Suppressor macrophage treated with lipopolysaccharide for 4 hours (primary cell): ENCODE measurements at regions not wholly inside any gene's neighbourhood (a gene's known extent, or its start where the extent isn't known, plus 50 kb on each side); places are given as distances from the start of the nearest gene placed in this dataset.
"Not testable (repeated sequence)": the region's sequence is repeated elsewhere in the genome, so short reads cannot be mapped to it uniquely, and the experiment has no call there.

ENCODE experiments used
- DNase-seq: peaks from one replicate; pipeline ENCODE4 v3.0.0-alpha.2; 2020

GRCh38 chr17:53475002-53475401, 347.7 kb upstream of the KIF2B start:
- DNase-seq: no peak

- DNase-seq: no peak
These were observed 350.1 kb upstream of the KIF2B start for GRCh38 chr17:53472586-53472985.

- DNase-seq: no peak
These were observed 351.2 kb upstream of the KIF2B start for GRCh38 chr17:53471514-53471913.

- no peak for DNase-seq
These were observed 352.1 kb upstream of the KIF2B start for GRCh38 chr17:53470626-53471025.

GRCh38 chr17:53466733-53467132, 356.0 kb upstream of the KIF2B start:
- DNase-seq: no peak

GRCh38 chr17:53464396-53464795, 358.3 kb upstream of the KIF2B start:
- not testable (repeated sequence) for DNase-seq

- DNase-seq: no peak
These were observed 359.4 kb upstream of the KIF2B start for GRCh38 chr17:53463363-53463762.

GRCh38 chr17:53462393-53462811, 360.3 kb upstream of the KIF2B start:
- no peak for DNase-seq

- not testable (repeated sequence) for DNase-seq
These were observed 366.8 kb upstream of the KIF2B start for GRCh38 chr17:53455943-53456342.

GRCh38 chr17:53454337-53454736, 368.4 kb upstream of the KIF2B start:
- DNase-seq: no peak

- no peak for DNase-seq
These were observed 373.4 kb upstream of the KIF2B start for GRCh38 chr17:53449324-53449723.

- no peak for DNase-seq
These were observed 393.8 kb upstream of the KIF2B start for GRCh38 chr17:53428913-53429312.

GRCh38 chr17:53426505-53426904, 396.2 kb upstream of the KIF2B start:
- DNase-seq: no peak

GRCh38 chr17:53420035-53420641, 402.6 kb upstream of the KIF2B start:
- no peak for DNase-seq

- DNase-seq: no peak
These were observed 413.1 kb upstream of the KIF2B start for GRCh38 chr17:53409588-53409987.

GRCh38 chr17:53406907-53407306, 415.8 kb upstream of the KIF2B start:
- no peak for DNase-seq

- no peak for DNase-seq
These were observed 431.5 kb upstream of the KIF2B start for GRCh38 chr17:53391197-53391596.

- DNase-seq: no peak
These were observed 432.2 kb upstream of the KIF2B start for GRCh38 chr17:53390575-53390974.

- DNase-seq: no peak
These were observed 435.0 kb upstream of the KIF2B start for GRCh38 chr17:53387745-53388144.

GRCh38 chr17:53353919-53354351, 468.8 kb upstream of the KIF2B start:
- DNase-seq: no peak

GRCh38 chr17:53344778-53345177, 477.9 kb upstream of the KIF2B start:
- DNase-seq: no peak

- DNase-seq: no peak
These were observed 486.4 kb upstream of the KIF2B start for GRCh38 chr17:53336281-53336680.

GRCh38 chr17:53335443-53335842, 487.3 kb upstream of the KIF2B start:
- no peak for DNase-seq

GRCh38 chr17:53330756-53331155, 492.0 kb upstream of the KIF2B start:
- DNase-seq: no peak

GRCh38 chr17:53321651-53322050, 501.1 kb upstream of the KIF2B start:
- no peak for DNase-seq

- no peak for DNase-seq
These were observed 502.8 kb upstream of the KIF2B start for GRCh38 chr17:53319947-53320346.
